NCI-H748 (cell line): ENCODE measurements at regions not wholly inside any gene's neighbourhood (a gene's known extent, or its start where the extent isn't known, plus 50 kb on each side); places are given as distances from the start of the nearest gene placed in this dataset.
A peak's percentile ranks its signal among the peaks of the same experiment; 100 is the strongest.

Experiments used
- DNase-seq: peaks from one replicate; lab custom pipeline; 2025; ENCODE audit not compliant: unreplicated experiment; lab: John Stamatoyannopoulos, UW

DNA sequence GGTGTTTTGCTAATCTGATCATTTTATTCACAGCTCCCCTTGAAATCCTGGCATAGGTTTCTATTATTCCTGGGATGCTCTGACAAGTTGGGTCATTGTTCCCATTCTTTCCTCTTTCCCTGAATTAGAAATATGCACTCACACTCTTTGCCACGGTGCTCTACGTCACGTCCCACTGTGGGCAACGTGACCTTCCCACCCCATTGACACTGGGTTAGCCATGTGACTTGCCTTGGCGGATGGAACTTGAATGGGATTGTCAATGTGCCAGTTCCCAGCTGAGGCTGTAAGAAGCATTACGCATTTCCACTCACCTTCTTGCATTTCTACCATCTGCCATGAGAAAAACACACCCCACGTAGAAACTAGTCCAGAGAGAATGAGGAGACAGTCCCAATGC lies 492.4 kb downstream of the SHISA9 start:
- DNase-seq, result no peak

DNA sequence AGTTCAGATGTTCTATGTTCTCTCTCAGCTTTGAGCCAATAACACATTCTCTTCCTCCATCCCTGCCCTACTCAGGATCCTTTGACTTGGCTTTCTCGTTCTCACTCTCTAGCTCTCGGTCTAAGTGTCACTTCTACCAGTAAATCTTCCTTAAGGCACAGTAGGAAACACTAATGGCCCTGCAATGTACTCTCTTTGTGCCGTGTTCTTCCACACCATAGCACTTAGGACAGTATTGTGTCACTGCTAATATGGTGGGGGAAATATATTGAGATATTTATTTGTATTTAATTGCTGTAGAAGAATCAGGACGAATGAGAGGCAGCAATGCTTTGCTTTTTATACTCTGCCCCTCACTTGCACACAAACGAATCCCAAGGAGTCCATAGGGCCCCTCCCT lies 493.1 kb downstream of the SHISA9 start:
- no peak for DNase-seq

DNA sequence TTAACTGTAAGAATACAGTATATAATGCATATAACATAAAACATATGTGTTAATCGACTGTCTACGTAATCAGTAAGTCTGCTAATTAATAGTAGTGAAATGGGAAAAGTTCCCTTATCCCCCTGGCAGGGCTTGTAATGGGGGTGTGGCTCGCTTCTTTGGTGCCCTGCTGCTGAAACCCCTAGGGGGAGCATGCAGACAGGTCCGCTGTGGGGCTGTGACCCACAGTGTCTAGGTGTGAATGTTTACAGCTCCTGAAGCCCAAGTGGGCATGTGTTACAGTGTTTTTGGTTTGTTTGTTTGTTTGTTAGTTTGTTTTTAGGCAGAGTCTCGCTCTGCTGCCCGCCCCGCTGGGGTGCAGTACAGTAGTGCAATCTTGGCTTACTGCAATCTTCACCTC lies 495.7 kb downstream of the SHISA9 start:
- no peak for DNase-seq

DNA sequence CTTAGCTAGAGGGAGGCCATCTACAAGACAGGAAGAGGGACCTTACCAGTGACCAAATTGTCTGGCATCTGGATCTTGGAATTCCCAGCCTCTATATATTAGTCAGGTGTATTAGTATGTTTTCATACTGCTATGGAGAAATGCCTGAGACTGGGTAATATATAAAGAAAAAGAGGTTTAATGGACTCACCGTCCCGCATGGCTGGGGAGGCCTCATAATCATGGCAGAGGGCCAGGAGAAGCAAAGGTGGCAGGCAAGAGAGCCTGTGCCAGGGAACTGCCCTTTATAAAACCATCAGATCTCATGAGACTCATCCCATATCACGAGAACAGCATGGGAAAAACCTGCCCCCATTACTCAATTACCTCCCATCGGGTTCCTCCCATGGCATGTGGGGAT lies 500.2 kb downstream of the SHISA9 start:
- DNase-seq, result no peak

DNA sequence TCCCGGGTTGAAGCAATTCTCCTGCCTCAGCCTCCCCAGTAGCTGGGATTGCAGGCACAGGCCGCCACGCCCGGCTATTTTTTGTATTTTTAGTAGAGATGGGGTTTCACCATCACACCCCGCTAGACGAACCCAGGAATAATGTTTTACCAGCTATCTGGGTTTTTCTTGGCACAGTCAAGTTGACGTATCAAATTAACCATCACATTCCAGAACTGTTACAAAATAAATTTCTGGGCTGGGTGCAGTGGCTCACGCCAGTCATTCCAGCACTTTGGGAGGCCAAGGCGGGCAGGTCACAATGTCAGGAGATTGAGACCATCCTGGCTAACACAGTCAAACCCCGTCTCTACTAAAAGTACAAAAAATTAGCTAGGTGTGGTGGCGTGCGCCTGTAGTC lies 501.2 kb downstream of the SHISA9 start:
- DNase-seq, result no peak

DNA sequence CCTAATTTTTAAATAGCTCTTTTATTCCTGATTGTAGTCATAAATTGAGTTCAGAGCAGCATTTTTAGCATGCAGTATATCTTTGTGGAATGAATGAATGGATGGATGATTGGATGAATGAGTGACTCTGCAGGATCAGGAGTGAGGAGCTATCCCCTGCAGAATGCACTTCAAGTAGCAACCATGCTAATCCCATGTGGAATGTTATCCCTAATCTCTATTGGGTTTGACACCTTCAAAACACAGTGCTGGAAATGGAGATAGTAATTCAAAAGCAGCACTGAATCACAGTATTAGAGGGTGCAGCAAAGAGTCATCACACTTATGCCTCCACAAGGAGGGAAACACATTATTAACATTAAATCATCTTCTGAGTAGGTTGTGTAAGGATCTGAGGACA lies 501.9 kb downstream of the SHISA9 start:
- DNase-seq, result no peak

DNA sequence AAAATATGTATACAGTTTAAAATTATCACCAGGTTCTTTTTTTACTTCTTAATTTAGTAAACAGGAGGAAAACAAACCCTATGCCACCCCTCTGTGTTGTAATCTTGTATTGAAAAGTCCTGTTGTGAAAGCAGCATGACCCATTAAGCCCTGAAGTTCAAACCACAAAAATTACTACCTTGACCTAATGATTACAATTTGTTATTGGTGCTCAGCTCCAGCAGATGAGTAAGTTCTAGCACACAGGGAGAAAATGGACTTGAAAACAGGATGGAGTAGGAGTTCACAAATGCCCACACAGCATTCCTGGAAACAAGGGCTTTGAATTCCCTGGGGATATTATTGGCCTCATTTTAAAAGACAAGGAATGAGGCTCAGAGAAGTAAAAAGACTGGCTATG lies 505.8 kb upstream of the ERCC4 start:
- no peak for DNase-seq

DNA sequence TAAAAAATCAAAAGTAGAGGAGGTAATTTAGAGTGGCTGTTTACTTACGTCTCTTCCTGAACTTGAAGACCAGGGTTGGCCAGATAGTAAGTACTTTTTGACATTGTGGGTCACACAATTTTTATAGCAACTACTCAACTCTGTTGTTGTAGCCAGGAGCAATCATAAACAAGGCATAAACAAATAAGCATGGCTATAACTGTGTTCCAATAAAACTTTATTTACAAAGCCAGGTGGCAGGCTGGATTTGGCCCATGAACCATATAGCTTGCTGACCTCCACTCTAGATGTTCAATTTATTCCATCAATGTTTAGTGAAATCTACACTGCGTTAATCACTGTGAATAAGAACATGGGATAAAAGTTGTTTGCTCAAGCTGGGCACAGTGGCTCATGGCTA lies 500.4 kb upstream of the ERCC4 start:
- DNase-seq, result no peak

DNA sequence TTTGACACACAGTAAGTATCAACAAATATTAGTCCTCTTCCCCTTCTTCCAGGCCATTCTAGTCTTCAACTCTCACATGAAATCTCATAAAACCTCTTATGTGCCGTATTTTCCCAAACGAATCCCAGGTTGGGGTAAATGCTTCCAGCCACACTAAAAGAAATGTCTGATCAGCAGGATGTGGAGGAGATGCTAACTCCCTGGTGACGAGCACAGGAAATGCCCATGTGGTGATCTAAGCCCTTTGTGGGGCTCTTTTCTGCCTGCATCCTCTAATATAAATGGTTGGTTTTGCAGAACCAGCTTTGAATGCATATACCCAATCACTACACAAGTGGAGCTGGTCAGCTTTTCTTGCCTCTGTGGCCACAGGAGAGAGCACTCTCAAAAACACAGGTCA lies 498.2 kb upstream of the ERCC4 start:
- no peak for DNase-seq

DNA sequence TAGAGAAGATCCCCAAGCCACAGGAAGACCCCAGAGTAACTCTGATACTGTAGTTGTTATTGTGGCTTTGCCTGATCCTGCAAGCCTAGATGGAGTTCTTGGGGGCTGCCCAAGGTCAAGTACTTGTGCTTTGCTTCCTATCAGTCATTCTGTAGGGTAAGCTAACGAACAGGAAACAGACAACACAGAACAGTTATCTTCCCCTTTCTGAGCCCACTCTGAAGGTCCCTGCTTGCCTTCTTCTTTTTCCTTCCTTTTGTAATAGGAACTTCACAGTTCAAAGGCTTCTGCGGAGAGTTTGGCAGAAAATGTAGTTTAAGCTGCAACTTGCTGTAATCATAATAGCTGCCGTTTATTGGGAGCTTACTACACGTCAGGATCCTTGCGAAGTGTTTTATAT lies 494.1 kb upstream of the ERCC4 start:
- no peak for DNase-seq

DNA sequence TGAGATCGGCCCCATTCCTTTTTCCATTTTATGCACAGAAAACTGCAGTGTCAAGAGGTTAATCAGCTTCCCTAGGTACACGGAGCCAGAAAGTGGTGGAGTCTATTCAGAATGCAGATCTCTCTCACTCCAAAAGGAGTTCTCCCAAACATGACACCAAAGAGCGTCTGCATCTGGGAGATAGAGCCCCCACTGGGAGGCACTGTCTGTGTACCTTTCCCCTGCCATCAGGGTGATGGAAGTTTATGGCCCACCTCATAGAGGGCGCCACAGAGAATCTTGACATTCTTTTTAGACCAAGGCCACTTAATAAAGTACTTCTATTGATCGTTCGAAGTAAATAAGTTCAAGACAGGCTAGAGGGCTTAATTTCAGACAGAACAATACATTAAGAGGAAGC lies 493.7 kb upstream of the ERCC4 start:
- no peak for DNase-seq

DNA sequence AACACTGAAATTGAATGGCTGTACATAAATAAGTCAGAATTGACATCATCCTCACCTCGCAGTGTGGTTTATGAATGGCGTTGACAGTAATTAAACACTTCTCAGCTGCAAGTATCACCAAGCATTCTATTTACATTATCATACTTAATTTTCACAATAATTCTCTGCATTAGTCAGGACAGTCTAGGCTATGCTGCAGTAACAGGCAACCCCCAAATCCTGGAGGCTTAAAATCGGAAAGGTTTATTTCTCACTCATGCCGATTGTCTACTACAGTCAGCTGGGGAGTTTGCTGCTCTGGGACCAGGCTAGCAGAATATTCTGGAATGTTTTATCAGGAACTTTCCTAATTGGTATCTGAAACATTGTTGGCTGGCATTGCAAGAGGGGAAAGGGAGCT lies 493.2 kb upstream of the ERCC4 start:
- DNase-seq, result no peak

DNA sequence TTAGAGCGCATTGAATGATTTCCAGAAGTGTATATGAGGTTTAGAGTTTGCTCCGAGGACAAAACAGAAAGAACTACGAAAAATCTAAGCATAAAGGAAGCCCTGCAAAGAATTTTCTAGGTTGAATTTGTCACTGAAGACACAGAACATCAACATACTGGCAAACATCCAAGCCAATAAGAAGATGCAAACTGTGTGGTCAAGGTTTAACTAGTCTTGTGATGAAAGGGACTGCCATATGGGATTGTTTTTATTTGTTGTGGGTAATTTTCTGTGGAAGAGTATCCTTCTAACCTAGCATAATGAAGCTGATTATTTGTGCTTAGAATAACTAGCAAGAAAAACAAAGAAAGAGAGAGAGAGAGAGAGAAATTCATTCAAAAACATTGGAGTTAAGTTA lies 492.0 kb upstream of the ERCC4 start:
- no peak for DNase-seq

DNA sequence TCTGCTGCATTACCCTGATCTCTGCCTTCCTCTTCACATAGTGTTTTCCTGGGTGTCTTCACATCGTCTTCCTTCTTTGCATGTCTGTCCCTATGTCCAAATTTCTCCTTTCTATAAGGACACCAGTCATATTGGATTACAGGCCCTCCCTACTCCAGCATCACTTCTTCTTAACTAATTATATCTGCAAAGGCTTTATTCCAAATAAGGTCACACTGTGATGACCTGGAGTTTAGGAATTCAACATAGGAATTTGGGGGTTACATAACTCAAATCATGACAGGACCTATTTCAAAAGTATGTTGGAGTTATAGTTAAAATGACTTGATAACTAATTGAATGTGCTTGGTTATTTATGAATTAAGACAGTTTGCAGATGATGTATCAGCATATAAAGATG lies 490.5 kb upstream of the ERCC4 start:
- no peak for DNase-seq

DNA sequence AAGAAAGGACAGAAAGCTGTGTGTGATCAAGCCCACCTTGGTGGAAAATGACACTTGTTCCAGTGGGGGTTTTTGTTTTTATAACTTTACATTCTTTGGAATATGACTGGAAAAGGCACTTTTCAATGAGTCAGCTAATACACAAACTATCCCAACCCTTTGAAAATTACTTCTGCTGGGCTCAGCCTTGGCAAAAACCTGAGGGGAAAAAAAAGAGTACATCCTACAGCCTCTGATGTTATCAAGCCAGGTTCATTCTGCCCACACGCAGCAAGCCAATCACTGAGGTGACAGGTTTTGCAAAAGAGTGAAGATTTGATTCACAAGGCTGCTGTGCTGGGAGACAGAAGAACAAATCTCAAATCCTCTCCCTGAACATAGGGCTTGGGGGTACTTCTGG lies 484.5 kb upstream of the ERCC4 start:
- no peak for DNase-seq

DNA sequence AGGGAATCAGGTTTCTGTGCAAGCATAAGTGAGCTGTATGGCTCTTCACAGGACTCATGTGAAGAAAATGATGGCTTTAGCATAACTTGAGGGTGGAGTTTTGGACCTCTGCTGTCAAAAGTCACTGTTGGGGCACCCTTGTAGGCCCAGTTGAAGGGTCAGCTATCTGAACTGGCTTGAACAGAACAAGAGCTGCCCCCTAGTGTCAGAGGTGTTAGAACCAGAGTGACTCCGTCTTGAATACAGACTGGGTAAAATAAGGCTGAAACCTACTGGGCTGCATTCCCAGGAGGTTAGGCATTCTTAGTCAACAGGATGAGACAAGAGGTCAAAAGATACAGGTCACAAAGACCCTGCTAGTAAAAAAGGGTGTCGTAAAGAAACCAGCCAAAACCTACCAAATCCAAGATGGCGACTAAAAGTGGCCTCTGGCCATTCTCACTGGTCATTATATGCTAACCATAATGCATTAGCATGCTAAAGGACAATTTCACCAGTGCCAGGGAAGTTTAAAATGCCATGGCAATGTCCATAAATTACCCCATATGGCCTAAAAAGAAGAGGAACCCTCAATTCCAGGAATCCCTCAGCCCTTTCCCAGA lies 484.0 kb upstream of the ERCC4 start:
- no peak for DNase-seq

DNA sequence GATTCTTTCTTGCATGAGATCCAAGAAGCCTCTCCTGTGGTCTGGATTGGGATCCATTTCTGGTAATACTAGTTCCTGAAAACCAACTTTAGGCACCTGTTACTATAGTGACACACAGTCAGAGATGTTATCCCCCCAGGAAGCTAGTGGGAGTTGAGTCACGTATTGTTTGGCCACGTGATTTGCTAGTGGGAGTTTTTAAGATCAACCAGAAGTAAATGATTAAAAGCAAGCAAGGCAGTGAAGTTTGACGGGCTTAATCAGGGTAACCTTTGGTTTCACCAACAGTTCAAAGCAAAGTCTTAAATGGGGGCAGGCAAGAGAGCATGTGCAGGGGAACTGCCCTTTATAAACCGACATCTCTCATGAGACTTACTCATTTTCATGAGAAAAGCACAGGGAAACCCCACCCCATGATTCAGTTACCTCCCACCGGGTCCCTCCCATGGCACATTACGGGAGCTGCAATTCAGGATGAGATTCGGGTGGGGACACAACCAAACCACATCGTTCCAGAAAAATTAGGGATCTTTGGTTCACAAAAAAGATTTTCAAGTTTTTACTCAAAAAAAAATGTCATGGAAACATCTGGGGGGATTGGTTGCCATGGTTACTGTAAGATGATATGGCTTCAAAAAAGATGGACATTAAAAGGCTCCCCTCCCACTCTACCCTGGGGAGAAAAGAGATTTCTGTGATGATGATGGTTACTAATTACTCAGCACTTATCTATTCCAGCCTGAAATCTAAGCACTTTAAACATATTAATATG lies 483.1 kb upstream of the ERCC4 start:
- DNase-seq, result peak; percentile 31

DNA sequence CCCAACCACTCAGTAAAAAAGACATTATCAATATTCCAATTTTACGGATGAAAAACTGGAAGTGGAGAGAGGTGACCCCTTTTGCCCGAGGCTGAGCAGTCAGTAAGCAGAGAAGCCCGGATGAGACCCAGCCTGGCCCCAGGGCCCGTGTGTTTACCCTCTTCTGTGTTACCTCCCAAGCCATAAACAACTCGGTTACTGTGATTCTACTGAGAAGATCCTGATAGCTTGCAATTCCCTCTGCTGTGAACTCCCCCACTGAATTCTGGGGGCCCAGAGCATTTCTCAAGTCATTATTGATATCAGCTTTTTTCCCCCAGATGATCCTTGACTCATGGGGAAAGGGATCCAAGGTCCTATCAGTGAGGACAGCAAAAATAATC lies 482.6 kb upstream of the ERCC4 start:
- no peak for DNase-seq

DNA sequence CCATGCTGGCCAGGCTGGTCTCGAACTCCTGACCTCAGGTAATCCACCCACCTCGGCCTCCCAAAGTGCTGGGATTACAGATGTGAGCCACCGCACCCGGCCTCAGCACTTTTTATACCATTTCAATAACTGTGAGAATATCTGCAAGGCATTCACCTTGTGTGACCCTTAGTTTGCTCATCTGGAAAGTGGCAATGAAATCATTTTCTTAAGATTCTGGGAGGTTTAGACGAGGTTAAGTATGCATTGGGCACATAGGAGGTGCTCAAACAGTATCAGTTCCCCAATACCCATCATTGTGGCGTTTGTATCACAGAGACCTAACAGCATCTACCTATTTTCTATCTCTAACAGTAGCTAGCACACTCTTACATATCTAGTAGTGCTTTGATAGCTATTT lies 481.9 kb upstream of the ERCC4 start:
- DNase-seq, result no peak

DNA sequence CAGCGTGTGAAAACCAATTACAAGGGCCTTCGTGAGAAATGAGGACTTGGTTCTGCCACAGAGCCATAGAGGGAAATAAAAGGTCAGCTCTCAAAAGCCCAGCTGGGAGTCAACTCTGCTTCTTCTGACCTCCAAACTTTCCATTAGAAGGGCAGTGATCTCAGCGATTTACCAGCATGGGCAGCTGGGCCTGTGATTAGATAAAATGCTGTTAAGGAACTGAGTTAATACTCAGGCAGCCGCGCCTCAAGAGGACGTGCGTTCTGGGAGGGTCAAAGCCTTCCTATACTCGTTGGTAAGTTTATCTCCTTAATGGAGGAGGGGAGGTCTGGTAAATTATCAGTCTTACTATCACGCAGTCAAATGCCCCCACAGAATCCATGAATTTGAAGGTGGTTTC lies 480.2 kb upstream of the ERCC4 start:
- DNase-seq, result no peak

DNA sequence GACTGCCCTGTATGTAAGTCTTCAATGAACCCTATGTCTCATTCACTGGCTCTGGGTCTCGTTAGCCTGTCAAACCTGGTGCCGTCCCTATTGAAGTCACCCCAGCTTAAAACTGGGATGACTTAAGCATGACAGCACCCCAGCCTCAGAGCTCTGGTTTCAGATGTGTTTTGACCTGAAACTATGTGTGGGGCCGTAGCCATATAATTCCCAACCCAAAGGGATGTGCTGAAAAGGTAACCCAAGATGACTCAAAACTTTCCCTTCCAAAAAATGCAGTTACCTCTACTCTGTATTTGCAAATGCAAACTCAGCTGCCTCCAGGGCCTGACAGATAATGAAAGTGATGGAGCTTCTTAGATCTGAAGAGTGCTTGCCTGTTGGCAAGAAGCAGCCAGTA lies 478.3 kb upstream of the ERCC4 start:
- DNase-seq, result no peak

DNA sequence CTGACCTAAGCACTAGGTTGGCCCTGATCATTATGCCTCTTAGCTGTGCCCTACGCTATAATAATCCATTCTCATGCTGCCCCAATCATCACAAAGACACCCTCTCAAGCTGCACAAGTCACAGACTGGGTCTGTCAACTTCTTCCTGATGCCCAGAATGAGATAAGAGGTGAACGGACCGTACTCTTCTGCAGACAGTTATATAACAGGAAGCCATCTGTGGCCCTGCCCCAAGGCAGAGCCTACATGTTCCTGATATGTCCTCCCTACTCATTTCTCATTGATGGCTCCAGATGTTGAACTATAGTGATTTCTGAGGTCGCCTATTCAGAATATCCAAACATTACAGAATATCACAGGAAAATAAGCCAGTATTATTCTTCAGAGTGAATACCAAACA lies 471.6 kb upstream of the ERCC4 start:
- no peak for DNase-seq

DNA sequence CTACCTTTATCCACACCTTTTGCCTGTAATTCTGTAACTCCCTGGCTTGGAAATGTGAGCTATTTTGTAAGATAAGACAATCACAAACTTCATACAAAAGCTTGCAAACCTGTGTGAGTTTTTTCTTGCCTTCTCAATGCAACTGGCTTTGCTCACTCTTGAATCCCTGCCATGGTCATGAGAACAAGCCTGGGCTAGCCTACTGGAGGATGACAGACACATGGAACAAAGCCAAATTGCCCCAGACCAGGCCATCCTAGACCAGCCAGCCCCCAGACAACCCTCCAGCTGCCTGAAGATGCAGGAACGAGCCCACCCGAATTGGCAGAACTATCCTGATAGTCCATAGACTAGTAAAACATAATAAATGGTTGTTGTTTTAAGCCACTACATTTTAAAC lies 466.6 kb upstream of the ERCC4 start:
- DNase-seq, result peak; percentile 58
